Uterus (tissue), 2 donors: ENCODE measurements at regions not wholly inside any gene's neighbourhood (a gene's known extent, or its start where the extent isn't known, plus 50 kb on each side); places are given as distances from the start of the nearest gene placed in this dataset.

ENCODE experiments used
- CTCF ChIP-seq, 4 experiments: fragments of 200-600 bp in 2 of 4; fragments of 450-650 bp in 2 of 4; sonication (generic) in 2 of 4; IDR thresholded peaks; one replicate each; pipeline ENCODE4 v1.5.1; 2016 to 2019; ENCODE audit warnings: antibody characterized with exemption in 4 of 4, mild to moderate bottlenecking in 2 of 4, moderate library complexity in 1 of 4
- POLR2A ChIP-seq, 2 donors: fragments of 450-650 bp; IDR thresholded peaks; one replicate each; pipeline ENCODE4 v1.6.1; 2016; ENCODE audit warnings: antibody characterized with exemption in 2 of 2, mild to moderate bottlenecking in 1 of 2, moderate library complexity in 1 of 2

GRCh38 chr9:107161338-107161737 lies 121.7 kb upstream of the RAD23B start:
- TF ChIP-seq CTCF (IDR thresholded peaks at IDR 0.05): no peak
- no peak for TF ChIP-seq POLR2A (IDR thresholded peaks at IDR 0.05)
